ENCODE measurements at regions not wholly inside any gene's neighbourhood (a gene's known extent, or its start where the extent isn't known, plus 50 kb on each side); places are given as distances from the start of the nearest gene placed in this dataset.
A peak's percentile ranks its signal among the peaks of the same experiment; 100 is the strongest.

- no TSS peak for BruUV-seq (replicated peaks)
- H3K9ac ChIP-seq (ENCODE audit: insufficient read depth, low read depth, low read length) = no peak overlapping the region
- in situ Hi-C loops (cut with HindIII; ENCODE audit: extremely low pct_ligation_motif_present, low pct_unique_long_range_greater_than_20kb) (loop anchor here (25.0 kb wide), 2 partner anchors 533 to 683 kb away; no protein-coding TSS in a partner anchor), intact Hi-C loops (cut with micrococcal nuclease; ENCODE audit: unreplicated experiment) (loop anchor here (1.0 kb wide), 2 partner anchors 289 to 302 kb away; no protein-coding TSS in a partner anchor)
- POLR2A ChIA-PET = no interaction called here
- H3K79me2 ChIP-seq (ENCODE audit: insufficient read depth, low read length) = no peaks in the 10 kb centered on the region
- DNase-seq (ENCODE audit: low spot score) = peak; percentile 54
- no peak overlapping the region for H3K4me2 ChIP-seq (ENCODE audit: low read depth, low read length)
- no peaks in the 10 kb centered on the region for H3K36me3 ChIP-seq (replicated peaks in 1 of 2; ENCODE audit: control insufficient read depth in 1 of 2, insufficient read depth in 2 of 2, low read length in 2 of 2)
- no peak overlapping the region for H3K4me3 ChIP-seq (replicated peaks in 1 of 3; ENCODE audit: insufficient read depth in 1 of 3, low read depth in 2 of 3, low read length in 3 of 3)
- H3K27ac ChIP-seq (ENCODE audit: extremely low read length, insufficient read depth, low read length) = no peak overlapping the region
- H3K27me3 ChIP-seq (ENCODE audit: control insufficient read depth in 1 of 2, insufficient read depth in 2 of 2, low read length in 2 of 2) = no peaks in the 10 kb centered on the region
- no peaks in the 10 kb centered on the region for H4K20me1 ChIP-seq (ENCODE audit: insufficient read depth, low read length)
- H3K4me1 ChIP-seq (ENCODE audit: insufficient read depth, low read length) = no peaks in the 10 kb centered on the region
- 15% methylated on average over 14 of the region's 19 CpGs for WGBS (ENCODE audit: low lambda C conversion rate)
- no peaks in the 10 kb centered on the region for H3K9me3 ChIP-seq (ENCODE audit: low read length)
- peak; percentile 95 for ATAC-seq
- no peak overlapping the region for H2AFZ ChIP-seq (ENCODE audit: low read length)
- peak; percentile 65 for FAIRE-seq
- CTCF ChIA-PET (ENCODE audit: low intra/inter-chr PET ratio, low total read pairs) = interaction anchor here (1.6 to 2.4 kb wide), 3 partner anchors 288 to 302 kb away, joined by 4 to 28 read pairs (median 21); no protein-coding TSS in a partner anchor
- no peak for TF ChIP-seq HNF4A (CRISPR knock-in tag; IDR thresholded peaks at IDR 0.05)
- no peak for TF ChIP-seq NFRKB (IDR thresholded peaks at IDR 0.05)
- TF ChIP-seq SMAD3 (CRISPR knock-in tag; IDR thresholded peaks at IDR 0.05) = 0 out of 2 replicates have a peak, but pooled peaks have one; percentile 22
- no peak for TF ChIP-seq ZNF747 (CRISPR knock-in tag; IDR thresholded peaks at IDR 0.05; ENCODE audit: borderline replicate concordance)
- peak; percentile 82 for TF ChIP-seq STAG1 (CRISPR knock-in tag; IDR thresholded peaks at IDR 0.05)
- no peak for TF ChIP-seq RXRA (CRISPR knock-in tag; IDR thresholded peaks at IDR 0.05)
- 0 out of 4 replicates have a peak, but pooled peaks of 1 of the 2 experiments have one; percentile 32 for TF ChIP-seq HMGXB4 (CRISPR knock-in tag; IDR thresholded peaks at IDR 0.05; ENCODE audit: borderline replicate concordance in 1 of 2, low read depth in 1 of 2)
- TF ChIP-seq ESRRA (CRISPR knock-in tag; IDR thresholded peaks at IDR 0.05; ENCODE audit: low read depth) = no peak
- no peak for TF ChIP-seq ZNF468 (CRISPR knock-in tag; IDR thresholded peaks at IDR 0.05)
- peak; percentile 66 for TF ChIP-seq SRSF1 (optimal IDR thresholded peaks at IDR 0.05; ENCODE audit: low read depth, low read length)
- TF ChIP-seq RAD21 (CRISPR knock-in tag; IDR thresholded peaks at IDR 0.05) = peak; percentile 52
- TF ChIP-seq SP4 (CRISPR knock-in tag; IDR thresholded peaks at IDR 0.05) = no peak
- no peak for TF ChIP-seq TAF1 (CRISPR knock-in tag; IDR thresholded peaks at IDR 0.05)
- peak; percentile 46; the same call in 1 of the 2 replicates for TF ChIP-seq MIXL1 (CRISPR knock-in tag; IDR thresholded peaks at IDR 0.05)
- peak in 1 of 2 experiments; percentile 13; a peak in 1 of 4 replicates for TF ChIP-seq EP300 (IDR thresholded peaks at IDR 0.05; ENCODE audit: low read depth in 2 of 2, low read length in 2 of 2)
- TF ChIP-seq EP300 (CRISPR knock-in tag; IDR thresholded peaks at IDR 0.05; ENCODE audit: borderline replicate concordance) = no peak
- TF ChIP-seq MYNN (CRISPR knock-in tag; IDR thresholded peaks at IDR 0.05; ENCODE audit: low read depth) = no peak
- 0 out of 2 replicates have a peak, but pooled peaks have one; percentile 33 for TF ChIP-seq KDM2A (CRISPR knock-in tag; IDR thresholded peaks at IDR 0.05; ENCODE audit: borderline replicate concordance, low read depth)
- no peak for TF ChIP-seq POLR2A (IDR thresholded peaks at IDR 0.05; ENCODE audit: insufficient read depth in 1 of 2, low read depth in 2 of 2, low read length in 2 of 2)
- peak; percentile 86 for TF ChIP-seq CTCF (CRISPR knock-in tag; IDR thresholded peaks at IDR 0.05)
- TF ChIP-seq FOSL2 (CRISPR knock-in tag; IDR thresholded peaks at IDR 0.05) = peak; percentile 7; the same call in 1 of the 2 replicates
- TF ChIP-seq GMEB2 (CRISPR knock-in tag; IDR thresholded peaks at IDR 0.05; ENCODE audit: low read depth) = no peak
These were observed 69.3 kb upstream of the SEC11C start for GRCh38 chr18:59070181-59070912.

All from HepG2 (cell line).